ENCODE measurements at regions not wholly inside any gene's neighbourhood (a gene's known extent, or its start where the extent isn't known, plus 50 kb on each side); places are given as distances from the start of the nearest gene placed in this dataset.
A peak's percentile ranks its signal among the peaks of the same experiment; 100 is the strongest.
"Not testable (repeated sequence)": the region's sequence is repeated elsewhere in the genome, so short reads cannot be mapped to it uniquely, and the experiment has no call there.

DNA sequence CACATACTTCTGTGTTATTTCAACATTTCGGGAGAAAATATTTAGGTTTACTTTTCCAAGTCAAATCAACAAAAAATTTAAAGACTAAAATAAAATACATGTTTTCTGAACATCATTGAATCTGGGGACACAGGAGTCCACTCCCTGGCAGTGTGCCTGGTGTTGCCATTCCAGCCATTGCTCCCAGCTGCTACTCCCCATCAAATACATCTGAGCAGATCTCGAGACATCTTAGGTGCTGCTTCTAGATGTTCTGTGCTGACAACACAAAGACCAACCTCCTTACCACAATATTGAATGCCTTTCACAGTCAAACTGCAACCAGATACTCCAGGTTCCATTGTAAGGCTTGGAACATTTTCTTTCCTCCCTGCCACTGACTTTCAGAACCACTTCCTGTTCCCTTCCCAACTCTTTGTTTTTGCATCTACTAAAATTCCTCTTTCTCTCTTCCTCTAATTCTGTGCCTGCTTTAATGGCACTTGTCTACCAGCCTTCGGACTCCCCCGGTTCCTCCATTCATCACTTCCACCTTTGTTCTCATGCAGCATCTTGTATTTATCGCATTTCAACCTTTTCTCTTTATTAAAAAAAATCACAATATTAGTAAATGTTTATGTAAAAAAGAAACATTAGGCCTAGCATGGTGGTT lies 81.1 kb upstream of the SLC4A7 start:
- intact Hi-C loops (cut with micrococcal nuclease): no loop called here
- ATAC-seq (no peak), DNase-seq (no peak)

DNA sequence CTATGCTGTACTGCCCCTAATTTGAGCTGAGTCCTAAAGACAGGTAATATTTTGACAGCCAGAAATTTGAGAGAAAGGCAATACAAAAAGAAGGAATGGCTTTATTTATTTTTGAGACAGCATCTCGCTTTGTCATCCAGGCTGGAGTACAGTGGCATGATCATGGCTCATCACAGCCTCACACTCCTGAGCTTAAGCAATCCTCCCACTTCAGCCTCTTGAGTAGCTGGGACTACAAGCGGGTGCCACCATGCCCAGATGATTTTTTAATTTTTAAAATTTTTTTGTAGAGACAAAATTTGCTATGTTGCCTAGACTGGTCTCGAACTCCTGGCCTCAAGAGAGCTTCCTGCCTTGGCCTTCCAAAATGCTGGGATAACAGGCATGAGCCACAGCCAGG lies 77.4 kb upstream of the SLC4A7 start:
- DNase-seq (no peak), ATAC-seq (no peak)
- intact Hi-C loops (cut with micrococcal nuclease): no loop called here

DNA sequence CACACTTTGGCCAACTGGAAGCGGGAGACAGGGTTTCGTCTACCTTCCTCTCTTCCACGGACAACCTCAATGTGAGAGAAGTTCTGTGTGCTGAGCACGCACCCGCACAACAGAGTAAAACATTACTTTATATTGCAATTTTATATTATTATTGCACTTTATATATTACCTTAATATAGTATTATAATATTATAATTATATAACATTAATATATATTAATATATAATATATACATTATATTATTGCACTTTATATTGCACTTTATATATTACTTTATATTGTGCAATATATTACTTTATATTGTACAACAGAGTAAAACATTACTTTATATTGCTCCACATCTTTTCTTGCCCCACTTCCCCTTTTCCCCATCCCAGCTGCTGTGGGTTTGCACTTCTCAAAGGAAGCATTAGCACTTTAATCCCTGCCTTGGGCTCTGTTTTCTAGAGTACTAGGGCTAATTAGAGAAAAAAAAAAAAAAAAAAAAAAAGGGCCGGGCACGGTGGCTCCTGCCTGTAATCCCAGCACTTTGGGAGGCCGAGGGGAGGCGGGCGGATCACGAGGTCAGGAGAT lies 76.4 kb upstream of the SLC4A7 start:
- ATAC-seq (no peak), DNase-seq (no peak)
- intact Hi-C loops (cut with micrococcal nuclease): no loop called here

DNA sequence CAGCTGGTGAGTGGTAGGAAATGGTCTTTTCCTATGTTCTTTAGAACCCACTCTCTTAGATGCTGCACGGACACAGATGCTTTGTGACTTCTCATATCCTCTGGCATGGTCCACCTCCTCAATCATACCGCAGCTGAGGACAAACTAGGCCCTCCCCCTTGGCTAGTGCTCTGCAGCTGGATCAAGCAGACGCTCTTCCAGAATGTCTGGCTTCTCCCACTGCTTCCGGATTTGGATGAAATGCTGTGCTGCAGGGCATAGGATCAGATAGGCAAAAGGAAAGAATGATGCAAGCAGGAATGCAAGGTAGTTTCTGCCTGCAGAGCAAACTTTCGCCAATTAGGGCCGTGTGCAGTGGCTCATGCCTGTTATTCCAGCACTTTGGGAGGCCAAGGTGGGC lies 75.7 kb upstream of the SLC4A7 start:
- ATAC-seq: peak; percentile 85
- intact Hi-C loops (cut with micrococcal nuclease): no loop called here

DNA sequence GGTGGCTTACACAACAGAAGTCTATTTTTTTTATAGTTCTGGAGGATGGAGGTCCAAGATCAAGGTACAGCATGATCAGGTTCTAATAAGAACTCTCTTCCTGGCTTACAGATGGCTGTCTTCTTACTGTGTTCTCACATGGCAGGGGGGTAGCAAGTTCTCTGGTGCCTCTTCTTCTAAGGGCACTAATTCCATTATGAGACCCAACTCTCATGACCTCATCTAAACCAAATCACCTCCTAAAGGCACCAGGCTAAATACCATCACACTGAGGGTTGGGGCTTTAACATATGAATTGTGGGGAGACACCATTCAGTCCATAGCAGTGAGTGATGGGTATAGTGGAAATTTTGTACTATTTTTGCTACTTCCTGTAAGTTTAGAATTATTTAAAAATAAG lies 75.2 kb upstream of the SLC4A7 start:
- ATAC-seq (no peak), DNase-seq (no peak)

More for the DNA sequence above, 75.7 kb upstream of the SLC4A7 start:
- peak; percentile 48 for DNase-seq

DNA sequence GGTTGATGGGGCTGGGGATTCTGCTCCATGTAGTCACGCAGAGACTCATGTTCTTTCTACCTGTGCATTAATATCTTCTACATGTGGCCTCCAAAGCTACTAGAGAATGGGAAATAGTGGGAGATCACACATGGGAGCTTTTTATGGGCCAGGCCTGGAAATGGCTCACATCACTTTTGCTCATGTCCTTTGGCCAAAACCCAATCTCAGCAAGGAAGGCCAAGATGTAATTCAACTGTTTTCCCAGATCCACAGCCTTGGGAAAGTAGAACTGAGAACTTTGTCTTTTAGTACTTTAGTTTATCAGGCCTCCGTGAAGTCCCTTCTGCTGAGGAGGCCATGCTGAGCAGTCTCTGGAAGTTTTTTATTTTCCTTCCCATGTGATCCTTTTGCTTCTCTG lies 73.2 kb upstream of the SLC4A7 start:
- DNase-seq (no peak), ATAC-seq (peak; percentile 41)
- intact Hi-C loops (cut with micrococcal nuclease): no loop called here

More for the DNA sequence above, 75.2 kb upstream of the SLC4A7 start:
- intact Hi-C loops (cut with micrococcal nuclease): no loop called here

DNA sequence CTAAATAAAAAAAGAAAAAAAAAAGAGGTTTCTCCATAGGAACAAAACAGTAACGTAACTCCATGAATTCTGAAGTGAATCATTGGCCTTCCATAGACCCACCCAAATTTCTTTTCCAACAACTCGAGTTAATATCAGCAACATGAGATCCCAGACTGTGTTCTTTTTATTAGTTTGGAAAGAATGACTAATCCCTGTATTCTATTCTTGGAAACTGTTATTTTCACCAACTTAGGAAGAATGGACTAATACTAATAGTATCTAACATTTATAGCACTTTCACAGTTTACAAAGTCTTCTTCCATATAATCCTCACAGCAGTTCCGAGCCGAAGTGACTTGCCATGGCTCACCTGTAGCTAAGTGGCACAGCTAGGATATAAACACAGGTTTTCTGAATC lies 72.7 kb upstream of the SLC4A7 start:
- no peak for DNase-seq
- intact Hi-C loops (cut with micrococcal nuclease): no loop called here
- ATAC-seq: peak; percentile 68

DNA sequence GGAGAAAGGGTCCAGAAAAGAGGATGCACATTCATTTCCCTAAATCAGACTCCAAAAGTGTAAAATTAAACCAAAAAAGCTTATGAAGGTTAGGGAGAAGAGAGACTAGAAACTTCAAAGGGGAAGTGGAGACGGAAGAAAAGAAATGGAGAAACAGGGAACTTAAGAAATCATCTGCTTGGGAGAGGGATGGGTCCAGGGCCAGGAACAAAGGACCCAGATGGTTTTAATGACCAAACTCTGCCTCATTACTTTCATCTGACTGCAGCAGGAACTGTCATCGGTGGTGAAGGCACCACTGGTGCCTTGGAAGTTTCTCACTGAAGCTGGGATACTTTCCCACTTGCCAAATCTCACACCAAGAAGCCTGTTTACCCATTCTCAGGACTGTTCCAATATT lies 70.5 kb upstream of the SLC4A7 start:
- ATAC-seq (peak; percentile 57), DNase-seq (no peak)
- intact Hi-C loops (cut with micrococcal nuclease): no loop called here

DNA sequence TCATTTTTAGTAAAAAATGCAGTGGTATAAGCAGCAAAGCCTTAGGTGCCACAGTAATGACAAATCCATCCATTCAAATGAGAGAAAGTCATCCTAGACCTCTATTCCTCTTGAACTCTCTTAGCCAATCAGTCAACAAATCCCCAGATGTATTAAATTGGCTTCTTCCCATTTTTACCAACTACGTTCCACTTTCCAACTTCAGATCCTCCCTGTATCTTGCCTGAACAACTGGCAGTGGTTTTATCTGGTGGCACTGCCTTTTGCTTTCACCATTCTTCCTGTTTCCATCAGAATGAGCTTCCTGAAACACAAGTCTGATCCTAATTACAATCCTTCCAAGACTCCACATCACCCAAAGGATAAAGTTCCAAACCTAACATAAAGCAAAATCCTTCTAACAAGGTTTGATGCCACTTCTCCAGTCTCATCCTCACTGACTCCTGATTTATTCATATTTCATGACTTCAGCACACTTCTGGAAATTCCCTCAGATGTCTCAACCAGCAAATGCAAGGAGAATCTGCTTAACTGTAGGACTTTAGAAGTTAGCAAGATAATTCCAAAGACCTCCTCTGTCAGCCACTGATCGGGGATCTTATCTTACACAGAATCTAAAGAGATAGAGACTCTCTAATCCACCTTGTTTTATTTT lies 69.8 kb upstream of the SLC4A7 start:
- intact Hi-C loops (cut with micrococcal nuclease): no loop called here
- no peak for DNase-seq
- peak; percentile 14 for ATAC-seq

DNA sequence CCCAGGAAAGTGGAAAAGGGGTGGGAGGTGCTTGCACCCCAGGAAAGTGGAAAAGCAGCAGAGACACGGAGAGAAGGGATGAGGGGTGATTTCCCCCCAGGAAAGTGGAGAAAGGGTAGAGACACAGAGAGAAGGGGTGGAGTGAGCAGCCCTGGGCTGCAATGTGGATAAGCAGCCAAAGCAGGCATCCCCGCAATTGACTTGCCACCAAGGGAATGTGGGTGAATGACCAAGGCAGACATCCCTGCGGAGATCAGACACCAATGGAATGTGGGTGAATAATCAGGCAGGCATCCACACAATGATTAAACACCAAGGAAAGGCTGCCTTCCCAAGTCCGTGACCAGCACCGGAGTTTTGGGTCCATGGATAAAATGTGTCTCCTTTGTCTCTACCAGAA lies 68.5 kb upstream of the SLC4A7 start:
- intact Hi-C loops (cut with micrococcal nuclease); DNase-seq; ATAC-seq: not testable (repeated sequence)

DNA sequence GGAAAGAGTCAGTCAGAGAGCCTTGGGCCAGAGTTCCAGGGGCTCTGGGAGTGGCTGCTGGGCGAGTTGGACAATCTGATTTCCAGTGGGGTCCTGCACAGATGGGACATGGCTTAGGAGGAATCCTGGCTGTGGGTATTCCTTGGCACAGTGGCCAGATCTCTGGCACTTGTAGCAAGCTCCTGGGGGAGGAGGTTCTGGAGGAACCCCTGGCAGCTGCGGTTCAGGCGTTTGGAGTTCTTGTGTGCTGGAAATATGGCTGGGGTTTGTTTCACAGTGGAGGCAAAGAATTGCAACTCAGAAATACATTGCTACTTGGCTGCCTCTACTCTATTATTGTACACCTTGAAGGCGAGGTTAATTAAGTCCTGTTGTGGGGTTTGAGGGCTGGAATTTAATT lies 67.2 kb upstream of the SLC4A7 start:
- ATAC-seq; DNase-seq; intact Hi-C loops (cut with micrococcal nuclease): not testable (repeated sequence)

DNA sequence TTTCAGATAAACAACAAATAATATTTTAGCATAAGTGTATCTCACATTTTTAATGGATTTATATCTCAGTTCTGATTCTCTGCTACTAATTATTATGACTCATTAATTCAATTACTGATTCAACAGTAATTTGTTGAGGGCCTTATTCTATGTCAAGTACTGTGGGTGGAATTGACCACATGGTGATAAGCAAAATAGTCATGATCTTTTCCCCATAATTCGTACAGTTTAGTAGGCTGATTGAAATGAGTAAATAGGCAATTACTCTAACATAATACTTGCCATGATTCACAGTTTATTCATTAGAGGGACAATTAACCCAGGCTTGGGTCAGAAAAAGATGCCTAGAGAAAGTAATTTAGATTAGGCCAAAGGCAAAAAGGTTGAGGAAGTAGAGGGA lies 60.9 kb upstream of the SLC4A7 start:
- ATAC-seq (no peak), DNase-seq (no peak)
- intact Hi-C loops (cut with micrococcal nuclease): no loop called here

DNA sequence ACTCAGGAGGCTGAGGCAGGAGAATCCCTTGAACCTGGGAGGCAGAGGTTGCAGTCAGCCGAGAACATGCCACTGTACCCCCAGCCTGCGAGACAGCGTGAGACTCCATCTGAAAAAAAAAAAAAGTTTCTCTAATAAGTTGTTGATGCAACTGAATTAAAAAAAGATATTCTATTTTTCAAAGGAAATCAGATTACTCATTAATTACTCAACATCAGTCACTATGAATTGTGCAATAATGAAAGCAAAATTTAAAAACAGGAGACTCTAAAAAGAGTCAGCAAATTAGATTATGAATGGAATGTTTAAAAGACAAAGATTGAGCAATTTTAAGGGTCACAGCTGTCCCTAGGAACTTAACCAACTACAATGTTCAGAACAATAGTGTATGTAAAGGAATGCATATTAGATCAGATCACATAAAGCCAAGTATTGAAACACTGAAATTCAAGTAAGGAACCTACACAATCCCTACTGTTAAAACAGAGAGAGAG lies 60.2 kb upstream of the SLC4A7 start:
- DNase-seq: no peak
- intact Hi-C loops (cut with micrococcal nuclease): no loop called here
- peak; percentile 74 for ATAC-seq

DNA sequence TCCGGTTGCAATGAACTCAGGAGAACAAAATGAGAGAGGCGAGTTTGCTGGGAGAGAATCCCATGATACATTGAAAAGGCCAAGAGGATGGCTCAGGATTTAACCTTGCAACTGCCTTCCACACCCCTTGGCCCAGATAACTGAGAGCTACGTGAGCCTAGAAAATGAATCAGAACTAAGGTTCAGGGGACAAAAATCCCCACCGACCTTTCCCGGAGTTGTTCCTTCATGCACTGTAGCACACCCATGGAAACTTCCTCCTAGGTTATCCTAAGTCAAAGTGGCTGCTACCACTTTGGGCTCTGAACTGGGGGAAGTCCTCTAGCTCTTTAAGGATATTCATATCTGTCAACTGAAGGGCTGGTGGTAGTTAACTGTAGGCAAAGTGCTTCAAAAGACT lies 58.3 kb upstream of the SLC4A7 start:
- intact Hi-C loops (cut with micrococcal nuclease): no loop called here
- ATAC-seq (peak; percentile 23), DNase-seq (no peak)

DNA sequence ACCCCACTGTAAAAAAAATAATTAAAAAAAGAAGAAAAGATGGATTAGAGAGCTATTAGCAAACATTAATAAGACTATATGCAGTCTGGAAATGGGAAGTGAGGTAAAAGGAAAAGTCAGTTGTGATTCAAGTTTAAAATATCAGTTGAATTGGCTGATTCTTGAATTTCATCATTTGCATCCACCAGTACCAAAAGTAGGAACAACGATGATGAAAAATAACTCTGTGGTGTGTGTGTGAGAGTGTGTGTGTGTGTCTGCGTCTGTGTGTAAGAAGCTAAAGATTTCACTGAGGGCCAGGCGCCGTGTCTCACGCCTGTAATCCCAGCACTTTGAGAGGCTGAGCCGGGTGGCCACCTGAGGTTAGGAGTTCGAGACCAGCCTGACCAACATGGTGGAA lies 56.0 kb upstream of the SLC4A7 start:
- ATAC-seq: no peak
- intact Hi-C loops (cut with micrococcal nuclease): no loop called here

DNA sequence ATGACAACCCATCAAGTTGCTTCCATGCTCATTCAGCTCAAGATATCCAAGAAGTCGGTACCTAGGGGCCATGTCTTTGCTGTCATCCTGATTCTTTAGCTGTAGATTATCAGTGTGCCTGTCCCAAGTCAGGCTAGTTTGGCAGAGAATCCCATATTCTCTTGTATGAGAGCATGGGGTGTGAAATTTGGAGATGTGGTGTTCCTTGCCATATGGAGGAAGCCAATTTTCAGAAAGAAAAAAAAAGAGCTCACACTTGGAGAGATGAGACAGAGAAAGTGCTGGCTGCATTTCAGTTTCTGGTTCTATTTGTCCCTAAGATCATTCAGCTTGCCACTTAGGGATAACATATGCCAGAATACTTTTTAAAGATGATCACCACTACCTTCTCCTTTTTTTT lies 52.3 kb upstream of the SLC4A7 start:
- ATAC-seq: peak; percentile 68
- DNase-seq: no peak
- intact Hi-C loops (cut with micrococcal nuclease): no loop called here

More for the DNA sequence above, 56.0 kb upstream of the SLC4A7 start:
- no peak for DNase-seq

DNA sequence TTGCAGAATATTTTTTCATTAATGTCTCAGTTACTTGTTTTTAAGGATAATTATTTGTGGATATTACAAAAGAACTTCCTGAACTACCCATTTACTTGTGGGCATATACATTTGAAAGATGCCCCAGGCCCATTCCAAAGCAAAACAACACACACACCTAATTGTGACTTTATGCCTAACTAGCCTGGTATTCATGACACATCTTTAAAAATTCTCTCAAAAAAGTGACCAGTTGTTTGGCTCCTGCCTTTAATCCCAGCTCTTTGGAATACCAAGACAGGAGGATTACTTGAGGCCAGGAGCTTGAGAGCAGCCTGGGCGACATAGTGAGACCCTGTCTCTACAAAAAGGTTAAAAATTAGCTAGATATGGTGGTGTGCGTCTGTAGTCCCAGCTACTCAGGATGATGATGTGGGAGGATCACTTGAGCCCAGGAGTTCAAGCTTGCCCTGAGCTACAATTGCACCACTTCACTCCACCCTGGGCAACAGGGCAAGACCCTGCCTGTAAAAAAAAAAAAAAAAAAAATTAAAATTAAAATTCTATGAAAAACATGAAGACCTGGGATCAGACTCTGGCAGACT lies 51.7 kb upstream of the SLC4A7 start:
- intact Hi-C loops (cut with micrococcal nuclease): no loop called here
- no peak for ATAC-seq

DNA sequence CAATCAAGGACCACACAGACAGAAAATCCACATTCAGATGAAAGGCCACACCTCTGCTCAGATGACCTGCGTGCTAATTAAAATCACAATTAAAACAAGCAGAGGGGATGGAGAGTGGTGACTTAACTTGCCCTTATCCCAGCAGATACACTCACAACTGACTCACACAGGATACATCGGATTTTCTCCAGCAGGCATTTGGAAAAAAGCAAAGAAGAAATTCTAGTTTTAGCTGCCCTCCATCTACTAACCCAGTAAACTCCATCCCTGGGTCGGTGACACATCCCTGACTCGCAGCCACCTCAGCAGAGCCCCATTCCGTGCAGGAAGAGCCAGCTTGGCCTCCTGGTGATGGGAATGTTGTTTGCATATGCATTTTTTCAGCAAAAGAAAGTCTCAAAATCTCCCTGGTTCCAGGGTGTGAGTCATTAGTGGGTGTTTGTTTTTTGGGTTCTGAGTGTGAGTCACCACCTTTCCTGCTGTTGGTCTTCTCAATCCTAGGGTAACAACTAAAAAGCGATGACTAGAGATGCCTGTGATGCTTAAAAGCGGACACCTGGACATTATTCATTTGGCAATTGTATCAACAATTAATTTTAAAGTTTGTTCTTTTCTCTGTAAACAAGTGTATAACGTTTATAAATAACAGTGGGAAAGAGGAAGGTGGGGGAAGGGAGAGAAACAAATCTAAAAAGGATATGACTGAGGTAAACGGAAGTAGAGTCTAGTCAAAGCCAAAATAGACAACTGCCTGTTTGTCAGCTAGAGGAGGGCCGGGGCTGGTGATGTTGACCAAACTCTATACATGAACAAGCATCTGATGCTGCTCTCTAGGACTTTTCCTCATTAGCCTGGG lies 49.8 kb upstream of the SLC4A7 start:
- ATAC-seq (peak; percentile 75), DNase-seq (peak; percentile 53)
- intact Hi-C loops (cut with micrococcal nuclease): no loop called here

More for the DNA sequence above, 51.7 kb upstream of the SLC4A7 start:
- DNase-seq: no peak

Data from left ventricle myocardium superior (tissue), 1 donor.